ENCODE measurements at regions not wholly inside any gene's neighbourhood (a gene's known extent, or its start where the extent isn't known, plus 50 kb on each side); places are given as distances from the start of the nearest gene placed in this dataset.

GRCh38 chr3:64829331-64829730, 141.5 kb upstream of the ADAMTS9 start:
- TF ChIP-seq, protein P1, sequence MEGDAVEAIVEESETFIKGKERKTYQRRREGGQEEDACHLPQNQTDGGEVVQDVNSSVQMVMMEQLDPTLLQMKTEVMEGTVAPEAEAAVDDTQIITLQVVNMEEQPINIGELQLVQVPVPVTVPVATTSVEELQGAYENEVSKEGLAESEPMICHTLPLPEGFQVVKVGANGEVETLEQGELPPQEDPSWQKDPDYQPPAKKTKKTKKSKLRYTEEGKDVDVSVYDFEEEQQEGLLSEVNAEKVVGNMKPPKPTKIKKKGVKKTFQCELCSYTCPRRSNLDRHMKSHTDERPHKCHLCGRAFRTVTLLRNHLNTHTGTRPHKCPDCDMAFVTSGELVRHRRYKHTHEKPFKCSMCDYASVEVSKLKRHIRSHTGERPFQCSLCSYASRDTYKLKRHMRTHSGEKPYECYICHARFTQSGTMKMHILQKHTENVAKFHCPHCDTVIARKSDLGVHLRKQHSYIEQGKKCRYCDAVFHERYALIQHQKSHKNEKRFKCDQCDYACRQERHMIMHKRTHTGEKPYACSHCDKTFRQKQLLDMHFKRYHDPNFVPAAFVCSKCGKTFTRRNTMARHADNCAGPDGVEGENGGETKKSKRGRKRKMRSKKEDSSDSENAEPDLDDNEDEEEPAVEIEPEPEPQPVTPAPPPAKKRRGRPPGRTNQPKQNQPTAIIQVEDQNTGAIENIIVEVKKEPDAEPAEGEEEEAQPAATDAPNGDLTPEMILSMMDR (IDR thresholded peaks at IDR 0.05) = no peak
- TF ChIP-seq EP300 (IDR thresholded peaks at IDR 0.05; ENCODE audit: borderline replicate concordance in 1 of 2, low read depth in 1 of 2, low read length in 1 of 2) = no peak
- TF ChIP-seq, protein P2, sequence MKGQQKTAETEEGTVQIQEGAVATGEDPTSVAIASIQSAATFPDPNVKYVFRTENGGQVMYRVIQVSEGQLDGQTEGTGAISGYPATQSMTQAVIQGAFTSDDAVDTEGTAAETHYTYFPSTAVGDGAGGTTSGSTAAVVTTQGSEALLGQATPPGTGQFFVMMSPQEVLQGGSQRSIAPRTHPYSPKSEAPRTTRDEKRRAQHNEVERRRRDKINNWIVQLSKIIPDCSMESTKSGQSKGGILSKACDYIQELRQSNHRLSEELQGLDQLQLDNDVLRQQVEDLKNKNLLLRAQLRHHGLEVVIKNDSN (IDR thresholded peaks at IDR 0.05; ENCODE audit: borderline replicate concordance, low read depth) = no peak
- TF ChIP-seq GABPA (IDR thresholded peaks at IDR 0.05; ENCODE audit: low read depth) = no peak
- TF ChIP-seq RAD21 (IDR thresholded peaks at IDR 0.05; ENCODE audit: low read length) = no peak
- TF ChIP-seq RFX5 (IDR thresholded peaks at IDR 0.05; ENCODE audit: low read length) = no peak
- no peak for TF ChIP-seq MAX (IDR thresholded peaks at IDR 0.05; ENCODE audit: low read depth)
- no peak for TF ChIP-seq SMC3 (IDR thresholded peaks at IDR 0.05; ENCODE audit: low read depth, low read length)
- TF ChIP-seq CHD2 (IDR thresholded peaks at IDR 0.05; ENCODE audit: low read length, partially characterized antibody) = no peak
- no peak for TF ChIP-seq GATA2 (CRISPR knock-in tag; IDR thresholded peaks at IDR 0.05)
- TF ChIP-seq MXI1 (IDR thresholded peaks at IDR 0.05; ENCODE audit: low read depth, low read length) = no peak
- TF ChIP-seq SIN3A (IDR thresholded peaks at IDR 0.05; ENCODE audit: borderline replicate concordance, low read depth, low read length) = no peak
- no peak for TF ChIP-seq NRF1 (IDR thresholded peaks at IDR 0.05; ENCODE audit: low read depth, low read length)
- no peak for TF ChIP-seq TCF12 (IDR thresholded peaks at IDR 0.05)
